ENCODE measurements at regions not wholly inside any gene's neighbourhood (a gene's known extent, or its start where the extent isn't known, plus 50 kb on each side); places are given as distances from the start of the nearest gene placed in this dataset.
"Not testable (repeated sequence)": the region's sequence is repeated elsewhere in the genome, so short reads cannot be mapped to it uniquely, and the experiment has no call there.

- FAIRE-seq; DNase-seq (ENCODE audit: insufficient read length, low spot score): not testable (repeated sequence)
Observed at GRCh38 chr9:42323084-42323809, 139.8 kb downstream of the SPATA31A6 start.

- not testable (repeated sequence) for DNase-seq (ENCODE audit: insufficient read length, low spot score); FAIRE-seq
Observed at GRCh38 chr9:42325142-42325541, 141.7 kb downstream of the SPATA31A6 start.

DNA sequence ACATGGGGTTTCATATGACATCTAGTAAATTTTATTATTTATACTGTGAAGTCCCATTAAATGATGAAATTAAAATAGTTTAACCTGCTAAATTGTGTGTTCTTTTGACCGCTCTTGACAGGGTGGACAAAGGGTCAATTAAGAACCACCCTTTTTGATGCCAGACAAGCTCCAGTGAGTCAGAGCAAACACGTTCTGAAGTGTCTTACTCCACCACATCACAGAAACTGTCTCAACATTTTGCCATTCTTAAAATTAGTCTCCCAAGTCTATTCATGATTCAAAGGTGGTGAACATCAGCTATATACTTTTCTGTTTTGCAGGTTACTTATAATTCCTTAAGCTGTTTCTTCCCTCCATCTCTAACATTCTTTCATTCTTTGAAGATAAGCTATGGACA is 142.1 kb downstream of the SPATA31A6 start:
- FAIRE-seq; DNase-seq (ENCODE audit: insufficient read length, low spot score): not testable (repeated sequence)

GRCh38 chr9:42326482-42326881 is 143.0 kb downstream of the SPATA31A6 start:
- DNase-seq (ENCODE audit: insufficient read length, low spot score); FAIRE-seq: not testable (repeated sequence)

- FAIRE-seq; DNase-seq (ENCODE audit: insufficient read length, low spot score): not testable (repeated sequence)
Observed at GRCh38 chr9:42335342-42335741, 151.9 kb downstream of the SPATA31A6 start.

DNA sequence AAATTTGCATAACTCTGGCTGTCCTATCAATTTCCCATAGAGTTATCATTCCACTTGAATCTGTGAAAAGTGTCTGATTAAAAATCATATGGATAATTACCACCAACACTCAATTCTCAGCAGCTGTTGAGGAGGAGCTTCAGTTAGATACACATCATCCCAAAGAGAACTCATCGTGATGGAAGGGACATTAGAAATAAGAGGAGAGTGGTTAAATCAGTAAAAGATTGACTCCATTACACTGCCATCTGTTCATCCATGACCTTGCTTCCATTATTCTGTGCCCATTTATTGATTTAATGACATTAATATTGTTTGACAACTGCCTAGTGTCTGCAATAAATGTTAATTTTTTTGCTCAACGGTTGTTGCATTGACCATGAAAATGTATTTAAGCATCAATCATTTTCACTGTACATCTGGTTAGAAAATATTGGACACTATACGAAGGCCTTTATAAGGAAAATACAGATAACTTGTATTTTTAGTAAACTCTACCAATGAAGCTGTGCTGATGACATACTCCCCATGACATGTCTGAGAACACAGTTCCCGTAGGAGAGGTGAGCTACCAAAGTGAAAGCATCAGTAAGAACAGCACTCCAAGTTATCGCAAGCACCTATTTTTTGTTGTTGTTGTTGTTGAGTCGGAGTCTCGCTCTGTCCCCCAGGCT is 152.7 kb downstream of the SPATA31A6 start:
- not testable (repeated sequence) for FAIRE-seq; DNase-seq (ENCODE audit: insufficient read length, low spot score)

DNA sequence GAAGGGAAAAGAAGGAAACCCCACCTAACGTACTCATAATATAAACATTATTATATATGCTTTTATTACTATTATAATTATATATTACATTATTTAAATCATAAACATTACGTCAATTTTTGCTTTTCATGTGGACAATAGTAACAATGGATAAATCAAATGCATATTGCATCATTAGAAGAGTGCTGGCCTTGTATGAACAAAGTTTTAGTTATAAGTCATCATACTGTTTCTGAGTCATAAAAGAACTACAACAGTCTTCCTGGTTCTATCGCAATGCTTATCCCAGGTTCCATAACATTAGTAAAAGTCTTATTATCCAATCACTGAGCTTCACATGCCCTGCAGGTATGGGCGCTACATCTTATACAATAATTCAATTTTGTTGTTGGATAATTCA is 154.8 kb downstream of the SPATA31A6 start:
- DNase-seq (ENCODE audit: insufficient read length, low spot score); FAIRE-seq: not testable (repeated sequence)

- not testable (repeated sequence) for FAIRE-seq; DNase-seq (ENCODE audit: insufficient read length, low spot score)
Observed at GRCh38 chr9:42339671-42340434, 156.4 kb downstream of the SPATA31A6 start.

- DNase-seq (ENCODE audit: insufficient read length, low spot score); FAIRE-seq: not testable (repeated sequence)
Observed at GRCh38 chr9:42340435-42340723, 156.9 kb downstream of the SPATA31A6 start.

DNA sequence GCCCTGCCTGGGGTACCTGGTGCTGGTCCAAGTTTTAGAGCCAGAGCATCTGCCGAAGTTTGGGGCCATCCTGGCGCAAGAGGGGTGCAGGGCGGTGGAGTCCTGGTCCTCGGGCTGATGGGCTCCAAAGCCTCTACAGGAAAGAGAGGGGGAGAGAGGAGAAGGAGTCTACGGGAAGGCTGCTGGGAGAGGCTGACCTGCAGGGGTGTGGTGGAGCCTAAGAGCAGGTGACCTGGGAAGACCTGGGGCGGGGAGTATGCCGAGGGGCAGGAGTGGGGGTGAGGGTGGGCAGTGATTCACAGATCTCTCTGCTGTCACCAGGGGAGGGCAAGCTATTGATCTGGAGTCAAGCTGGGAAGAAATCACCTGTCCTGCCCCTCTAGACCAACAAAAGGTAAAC is 158.4 kb downstream of the SPATA31A6 start:
- not testable (repeated sequence) for FAIRE-seq; DNase-seq (ENCODE audit: insufficient read length, low spot score)

DNA sequence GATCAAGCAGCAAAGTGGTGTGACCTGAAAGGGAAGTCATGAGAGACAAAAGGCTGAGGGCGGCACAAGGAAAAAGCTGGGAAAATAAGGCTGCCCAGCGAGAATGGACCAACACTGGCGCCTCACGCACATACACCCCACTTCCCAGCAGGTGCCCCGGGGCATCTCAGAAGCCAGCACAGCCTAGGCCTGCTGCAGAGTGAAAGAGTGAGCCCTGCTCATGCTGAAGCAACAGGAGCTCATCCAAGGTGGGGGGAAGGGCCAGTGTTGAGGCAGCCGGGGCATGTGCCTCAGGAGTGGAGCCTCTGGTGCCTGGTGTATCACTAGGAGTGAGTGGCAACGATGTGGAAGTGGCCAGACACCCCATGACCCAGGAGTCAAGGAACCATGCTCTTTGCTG is 158.8 kb downstream of the SPATA31A6 start:
- not testable (repeated sequence) for FAIRE-seq; DNase-seq (ENCODE audit: insufficient read length, low spot score)

DNA sequence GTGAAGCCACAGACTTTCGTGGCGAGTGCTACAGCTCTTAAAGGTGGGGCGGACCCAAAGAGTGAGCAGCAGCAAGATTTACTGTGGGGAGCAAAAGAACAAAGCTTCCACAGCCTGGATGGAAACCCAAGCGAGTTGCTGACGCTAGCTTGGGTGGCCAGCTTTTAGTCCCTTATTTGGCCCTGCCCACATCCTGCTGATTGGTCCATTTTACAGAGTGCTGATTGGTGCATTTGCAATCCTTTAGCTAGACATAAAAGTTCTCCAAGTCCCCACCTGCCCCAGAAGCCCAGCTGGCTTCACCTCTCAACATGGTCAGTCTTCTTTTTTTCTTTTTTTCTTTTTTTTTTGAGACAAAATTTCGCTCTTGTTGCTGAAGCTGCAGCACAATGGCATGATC is 161.0 kb downstream of the SPATA31A6 start:
- not testable (repeated sequence) for DNase-seq (ENCODE audit: insufficient read length, low spot score); FAIRE-seq

- FAIRE-seq; DNase-seq (ENCODE audit: insufficient read length, low spot score): not testable (repeated sequence)
Observed at GRCh38 chr9:42346916-42347315, 163.5 kb downstream of the SPATA31A6 start.

DNA sequence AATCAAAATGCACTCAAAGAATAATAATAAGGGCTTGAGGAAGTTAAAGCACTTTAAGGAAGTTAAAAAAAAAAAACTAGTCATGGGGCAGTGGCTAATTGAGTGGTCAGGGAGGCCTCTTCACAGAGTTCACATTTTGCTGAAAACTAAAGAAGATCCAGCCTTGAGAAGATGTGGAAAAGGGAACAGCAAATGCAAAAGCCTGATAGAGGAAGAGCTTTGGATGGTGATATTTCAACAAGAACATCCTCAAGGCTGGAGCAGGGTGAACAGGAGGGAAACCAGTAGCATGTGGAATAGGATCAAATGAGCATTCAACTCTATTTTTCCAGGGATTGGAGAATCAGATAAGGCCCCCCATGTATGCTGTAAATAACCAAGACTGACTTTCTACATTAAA is 165.7 kb downstream of the SPATA31A6 start:
- not testable (repeated sequence) for DNase-seq (ENCODE audit: insufficient read length, low spot score); FAIRE-seq

GRCh38 chr9:42350412-42350811 is 167.0 kb downstream of the SPATA31A6 start:
- not testable (repeated sequence) for DNase-seq (ENCODE audit: insufficient read length, low spot score); FAIRE-seq

GRCh38 chr9:42357604-42358373 is 174.3 kb downstream of the SPATA31A6 start:
- DNase-seq (ENCODE audit: insufficient read length, low spot score); FAIRE-seq: not testable (repeated sequence)

DNA sequence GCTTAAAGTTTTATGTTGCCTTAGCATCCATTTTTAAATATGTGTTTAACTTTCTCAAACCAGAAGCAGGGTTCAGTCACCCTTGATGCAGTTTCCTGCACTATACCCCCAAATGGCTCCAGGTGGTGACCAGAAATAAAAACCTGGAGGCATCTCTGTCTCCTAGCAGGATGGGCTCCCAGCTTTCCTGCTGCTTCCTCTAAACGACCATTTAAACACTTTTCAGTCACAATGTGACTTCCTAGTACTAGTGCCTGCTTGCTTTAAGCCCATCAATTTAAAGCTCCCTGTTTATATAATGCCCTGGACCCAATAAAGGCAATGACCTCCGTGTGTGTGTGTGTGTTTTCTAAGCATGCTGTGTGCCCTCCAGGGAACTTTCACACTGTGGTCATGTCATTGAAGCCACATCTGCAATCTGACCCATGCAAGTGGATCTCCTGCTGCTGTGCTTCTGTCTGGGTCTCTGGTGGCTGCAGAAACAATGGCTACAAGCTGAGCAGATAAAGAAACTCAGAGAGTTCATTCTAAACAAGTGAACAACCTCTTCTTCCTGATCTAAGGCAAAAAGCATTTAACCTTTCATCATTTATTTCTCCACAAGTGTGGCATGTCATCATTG is 175.3 kb downstream of the SPATA31A6 start:
- FAIRE-seq; DNase-seq (ENCODE audit: insufficient read length, low spot score): not testable (repeated sequence)

- DNase-seq (ENCODE audit: insufficient read length, low spot score); FAIRE-seq: not testable (repeated sequence)
Observed at GRCh38 chr9:42364410-42365243, 181.2 kb downstream of the SPATA31A6 start.
